ENCODE measurements at regions not wholly inside any gene's neighbourhood (a gene's known extent, or its start where the extent isn't known, plus 50 kb on each side); places are given as distances from the start of the nearest gene placed in this dataset.

- CTCF ChIA-PET: interaction anchor here (0.5 kb wide), 1 partner anchor 1219 kb away, joined by 4 read pairs; no protein-coding TSS in a partner anchor
- no peak overlapping the region for H3K4me3 ChIP-seq (ENCODE audit: low read depth, low read length)
- no peaks in the 10 kb centered on the region for H3K9me3 Mint-ChIP-seq (ENCODE audit: unreplicated experiment)
- H3K36me3 ChIP-seq (ENCODE audit: control insufficient read depth, insufficient read depth, low read length): no peaks in the 10 kb centered on the region
- intact Hi-C loops (cut with micrococcal nuclease; ENCODE audit: unreplicated experiment): no loop called here
- H3K4me1 Mint-ChIP-seq (ENCODE audit: low read depth, unreplicated experiment): no peaks in the 10 kb centered on the region
- H3K4me3 Mint-ChIP-seq (ENCODE audit: unreplicated experiment): no peak overlapping the region
- POLR2A ChIA-PET: no interaction called here
- no peaks in the 10 kb centered on the region for H3K9me3 ChIP-seq
- no peaks in the 10 kb centered on the region for H3K36me3 Mint-ChIP-seq (ENCODE audit: insufficient read depth, unreplicated experiment)
- no peak overlapping the region for H3K27ac Mint-ChIP-seq (ENCODE audit: unreplicated experiment)
- no peaks in the 10 kb centered on the region for H3K27me3 ChIP-seq (replicated peaks; ENCODE audit: control insufficient read depth, insufficient read depth, low read length)
- BruUV-seq (replicated peaks): no TSS peak
- H3K27me3 Mint-ChIP-seq (ENCODE audit: insufficient read depth, unreplicated experiment): peaks cover 9% of the 10 kb centered on the region
- no peak for TF ChIP-seq CTCF (IDR thresholded peaks at IDR 0.05; ENCODE audit: insufficient read depth in 1 of 2, low read depth in 1 of 2, low read length in 1 of 2, severe bottlenecking in 1 of 2, unreplicated experiment in 1 of 2)
- DNase-seq: no peak
- H3K4me1 ChIP-seq: no peaks in the 10 kb centered on the region
These were observed 314.5 kb upstream of the AKR1E2 start for GRCh38 chr10:4511509-4511908.

GRCh38 chr10:4509405-4509804, 316.6 kb upstream of the AKR1E2 start:
- no peaks in the 10 kb centered on the region for H3K36me3 Mint-ChIP-seq (ENCODE audit: insufficient read depth, unreplicated experiment)
- no peak overlapping the region for H3K4me3 ChIP-seq (ENCODE audit: low read depth, low read length)
- no peak overlapping the region for H3K4me3 Mint-ChIP-seq (ENCODE audit: unreplicated experiment)
- no peak overlapping the region for H3K27ac Mint-ChIP-seq (ENCODE audit: unreplicated experiment)
- POLR2A ChIA-PET: no interaction called here
- no peaks in the 10 kb centered on the region for H3K4me1 ChIP-seq
- no peaks in the 10 kb centered on the region for H3K9me3 ChIP-seq
- intact Hi-C loops (cut with micrococcal nuclease; ENCODE audit: unreplicated experiment): no loop called here
- no peaks in the 10 kb centered on the region for H3K9me3 Mint-ChIP-seq (ENCODE audit: unreplicated experiment)
- H3K27me3 Mint-ChIP-seq (ENCODE audit: insufficient read depth, unreplicated experiment): peaks cover 6% of the 10 kb centered on the region
- DNase-seq: no peak
- CTCF ChIA-PET: no interaction called here
- TF ChIP-seq CTCF (IDR thresholded peaks at IDR 0.05; ENCODE audit: insufficient read depth in 1 of 2, low read depth in 1 of 2, low read length in 1 of 2, severe bottlenecking in 1 of 2, unreplicated experiment in 1 of 2): no peak
- no peaks in the 10 kb centered on the region for H3K36me3 ChIP-seq (ENCODE audit: control insufficient read depth, insufficient read depth, low read length)
- H3K4me1 Mint-ChIP-seq (ENCODE audit: low read depth, unreplicated experiment): no peaks in the 10 kb centered on the region
- H3K27me3 ChIP-seq (replicated peaks; ENCODE audit: control insufficient read depth, insufficient read depth, low read length): no peaks in the 10 kb centered on the region
- BruUV-seq (replicated peaks): no TSS peak

GRCh38 chr10:4506095-4506494, 319.9 kb upstream of the AKR1E2 start:
- no peak overlapping the region for H3K4me3 Mint-ChIP-seq (ENCODE audit: unreplicated experiment)
- Histone ChIP-seq H3K4me1 (peaks cover 7% of the 10 kb centered on the region; the same call in 1 of the 2 replicates), H3K27me3 (replicated peaks; ENCODE audit: control insufficient read depth, insufficient read depth, low read length) (no peaks in the 10 kb centered on the region), H3K36me3 (ENCODE audit: control insufficient read depth, insufficient read depth, low read length) (no peaks in the 10 kb centered on the region), H3K9me3 (peaks cover 3% of the 10 kb centered on the region; the same call in 1 of the 2 replicates), H3K4me3 (ENCODE audit: low read depth, low read length) (no peak overlapping the region)
- H3K9me3 Mint-ChIP-seq (ENCODE audit: unreplicated experiment): no peaks in the 10 kb centered on the region
- peaks cover 3% of the 10 kb centered on the region for H3K4me1 Mint-ChIP-seq (ENCODE audit: low read depth, unreplicated experiment)
- DNase-seq: no peak
- ChIA-PET CTCF (interaction anchor here (0.6 kb wide), 1 partner anchor 35 kb away, joined by 3 read pairs; no protein-coding TSS in a partner anchor), POLR2A (no interaction called here)
- H3K27me3 Mint-ChIP-seq (ENCODE audit: insufficient read depth, unreplicated experiment): peaks cover 4% of the 10 kb centered on the region
- no peak overlapping the region for H3K27ac Mint-ChIP-seq (ENCODE audit: unreplicated experiment)
- BruUV-seq (replicated peaks): no TSS peak
- TF ChIP-seq CTCF (IDR thresholded peaks at IDR 0.05; ENCODE audit: insufficient read depth in 1 of 2, low read depth in 1 of 2, low read length in 1 of 2, severe bottlenecking in 1 of 2, unreplicated experiment in 1 of 2): no peak
- no peaks in the 10 kb centered on the region for H3K36me3 Mint-ChIP-seq (ENCODE audit: insufficient read depth, unreplicated experiment)
- intact Hi-C loops (cut with micrococcal nuclease; ENCODE audit: unreplicated experiment): no loop called here
